Osteocyte (in vitro differentiated cells): ENCODE measurements at regions not wholly inside any gene's neighbourhood (a gene's known extent, or its start where the extent isn't known, plus 50 kb on each side); places are given as distances from the start of the nearest gene placed in this dataset.

Source experiments
- DNase-seq: peaks from one replicate; pipeline ENCODE4 v3.0.0; 2021; ENCODE audit warnings: mixed read lengths; ENCODE audit not compliant: unreplicated experiment; ENCODE audit errors: extremely low spot score
- H3K27ac Mint-ChIP-seq: one replicate; pipeline ENCODE4 v1.8.0; 2021; ENCODE audit warnings: mild to moderate bottlenecking, mixed read lengths; ENCODE audit not compliant: unreplicated experiment
- H3K27me3 Mint-ChIP-seq: one replicate; pipeline ENCODE4 v1.8.0; 2021; ENCODE audit warnings: mixed read lengths; ENCODE audit not compliant: unreplicated experiment
- H3K36me3 Mint-ChIP-seq: one replicate; pipeline ENCODE4 v1.8.0; 2021; ENCODE audit warnings: mixed read lengths; ENCODE audit not compliant: unreplicated experiment
- H3K4me1 Mint-ChIP-seq: one replicate; pipeline ENCODE4 v1.8.0; 2021; ENCODE audit warnings: mixed read lengths; ENCODE audit not compliant: unreplicated experiment
- H3K4me3 Mint-ChIP-seq: one replicate; pipeline ENCODE4 v1.8.0; 2021; ENCODE audit warnings: mild to moderate bottlenecking, moderate library complexity, mixed read lengths; ENCODE audit not compliant: unreplicated experiment
- H3K9me3 Mint-ChIP-seq: one replicate; pipeline ENCODE4 v1.8.0; 2021; ENCODE audit warnings: mixed read lengths; ENCODE audit not compliant: unreplicated experiment
- CTCF ChIP-seq: fragments of 200-600 bp; sonication (generic); IDR thresholded peaks from 2 replicates; pipeline ENCODE4 v1.5.0; 2021; ENCODE audit warnings: antibody characterized with exemption, mild to moderate bottlenecking, moderate library complexity

- Mint-ChIP-seq H3K4me1 (no peaks in the 10 kb centered on the region), H3K27ac (no peak overlapping the region), H3K27me3 (no peaks in the 10 kb centered on the region), H3K36me3 (peaks cover 4% of the 10 kb centered on the region), H3K9me3 (peaks cover 22% of the 10 kb centered on the region), H3K4me3 (no peak overlapping the region)
- no peak for TF ChIP-seq CTCF
- no peak for DNase-seq
Observed at GRCh38 chr4:67006791-67007190, 538.5 kb downstream of the CENPC start.

DNA sequence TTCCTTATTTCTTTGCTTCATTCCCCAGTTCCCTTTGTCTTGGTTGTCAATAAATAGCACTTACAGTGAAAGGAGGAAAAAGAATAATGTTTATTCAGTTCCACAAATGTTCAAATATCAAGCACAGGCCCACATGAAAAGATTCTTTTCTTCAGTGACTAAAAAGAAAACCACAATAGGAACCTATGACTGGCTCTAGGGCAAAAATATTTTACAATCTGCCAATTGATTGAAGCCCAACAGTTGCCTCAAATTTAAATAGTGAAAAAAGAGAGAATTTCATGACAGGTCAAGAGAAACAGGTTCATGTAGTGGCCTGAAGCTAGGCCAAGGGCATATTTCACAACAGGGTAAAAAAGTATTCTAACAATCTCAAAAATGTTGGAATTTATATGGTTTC, 553.8 kb downstream of the CENPC start:
- H3K4me3 Mint-ChIP-seq = no peak overlapping the region
- peaks cover 20% of the 10 kb centered on the region for H3K9me3 Mint-ChIP-seq
- no peaks in the 10 kb centered on the region for H3K27me3 Mint-ChIP-seq
- no peak for DNase-seq
- H3K4me1 Mint-ChIP-seq = peaks cover 14% of the 10 kb centered on the region
- no peaks in the 10 kb centered on the region for H3K36me3 Mint-ChIP-seq
- no peak for TF ChIP-seq CTCF
- peak overlapping the region; percentile 72 for H3K27ac Mint-ChIP-seq

DNA sequence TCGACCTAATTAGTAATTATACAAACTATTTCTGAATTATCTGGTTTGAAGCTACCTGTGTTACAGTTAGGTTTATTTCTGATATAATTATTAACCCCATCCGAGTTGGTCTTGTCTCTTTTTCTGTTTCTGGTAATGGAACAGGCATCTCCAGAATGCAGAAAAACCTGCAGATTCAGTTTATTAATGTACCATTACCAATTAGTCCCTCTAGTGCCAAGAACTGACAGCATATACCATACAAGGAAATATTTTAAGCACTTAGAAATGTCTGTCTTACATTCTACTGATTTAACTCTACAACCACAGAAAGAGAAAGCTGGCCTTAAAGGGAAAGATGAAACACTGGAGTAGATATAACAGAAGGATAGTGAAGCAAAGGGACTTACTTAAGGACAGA, 570.6 kb downstream of the CENPC start:
- H3K4me3 Mint-ChIP-seq = no peak overlapping the region
- no peak for DNase-seq
- H3K27me3 Mint-ChIP-seq = no peaks in the 10 kb centered on the region
- no peaks in the 10 kb centered on the region for H3K36me3 Mint-ChIP-seq
- no peak overlapping the region for H3K27ac Mint-ChIP-seq
- H3K4me1 Mint-ChIP-seq = peaks cover 27% of the 10 kb centered on the region
- TF ChIP-seq CTCF = no peak
- H3K9me3 Mint-ChIP-seq = peaks cover under 1% of the 10 kb centered on the region

- no peaks in the 10 kb centered on the region for H3K9me3 Mint-ChIP-seq
- no peaks in the 10 kb centered on the region for H3K27me3 Mint-ChIP-seq
- no peak for DNase-seq
- peaks cover 27% of the 10 kb centered on the region for H3K4me1 Mint-ChIP-seq
- H3K36me3 Mint-ChIP-seq = no peaks in the 10 kb centered on the region
- no peak overlapping the region for H3K4me3 Mint-ChIP-seq
- peak; percentile 42 for TF ChIP-seq CTCF
- peak overlapping the region; percentile 15 for H3K27ac Mint-ChIP-seq
Observed at GRCh38 chr4:66972087-66972486, 573.2 kb downstream of the CENPC start.

DNA sequence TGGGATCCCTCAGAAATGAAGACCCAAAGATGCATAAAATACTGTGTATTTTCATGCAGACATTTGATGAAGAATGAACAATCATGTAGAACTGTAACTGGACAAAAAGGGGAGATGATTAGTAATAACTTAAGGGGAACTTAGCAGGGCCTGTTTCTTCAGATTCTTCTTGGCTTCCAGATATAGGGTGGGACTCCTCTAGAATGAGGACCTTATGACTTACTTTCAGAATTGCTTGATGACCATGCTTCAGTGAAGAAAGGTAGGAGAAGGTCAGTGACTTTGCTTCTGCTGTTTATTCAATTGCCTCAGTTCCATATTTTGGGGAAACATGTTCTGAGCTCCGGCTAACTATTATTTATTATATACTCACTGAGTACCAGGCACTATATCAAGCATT, 580.8 kb downstream of the CENPC start:
- DNase-seq = no peak
- no peak for TF ChIP-seq CTCF
- Mint-ChIP-seq H3K27ac (no peak overlapping the region), H3K4me3 (no peak overlapping the region), H3K36me3 (no peaks in the 10 kb centered on the region), H3K4me1 (no peaks in the 10 kb centered on the region), H3K27me3 (no peaks in the 10 kb centered on the region), H3K9me3 (no peaks in the 10 kb centered on the region)
